ENCODE measurements at regions not wholly inside any gene's neighbourhood (a gene's known extent, or its start where the extent isn't known, plus 50 kb on each side); places are given as distances from the start of the nearest gene placed in this dataset.

DNA sequence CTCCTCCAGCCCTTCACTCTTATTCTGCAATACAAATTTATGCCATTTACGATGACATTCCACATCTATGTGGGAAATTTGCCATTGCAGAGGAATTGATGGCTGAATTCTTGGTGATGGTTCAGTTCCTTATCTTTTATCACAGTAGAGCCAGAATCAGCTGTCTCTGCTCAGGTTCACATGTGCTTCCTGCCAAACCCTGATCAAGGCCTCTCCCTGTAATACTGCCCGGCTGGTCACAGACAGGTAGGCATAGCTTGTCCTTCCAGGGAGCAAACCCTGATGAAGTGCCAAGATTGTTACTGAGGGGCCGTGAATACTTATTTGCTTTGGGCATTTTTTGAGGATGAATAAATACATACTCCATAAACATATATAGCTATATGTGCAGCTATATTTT lies 450.0 kb downstream of the NSUN3 start:
- Histone ChIP-seq H3K36me3 (no peaks in the 10 kb centered on the region), H3K4me3 (no peak overlapping the region), H3K9me3 (no peaks in the 10 kb centered on the region), H3K4me1 (no peaks in the 10 kb centered on the region), H3K27ac (replicated peaks in 1 of 4) (no peak overlapping the region), H3K27me3 (no peaks in the 10 kb centered on the region)
- TF ChIP-seq CTCF (IDR thresholded peaks at IDR 0.05) = no peak
- no peak for TF ChIP-seq EP300 (IDR thresholded peaks at IDR 0.05)
- no peak for TF ChIP-seq POLR2AphosphoS5 (IDR thresholded peaks at IDR 0.05)
- no peak for TF ChIP-seq POLR2A (IDR thresholded peaks at IDR 0.05; ENCODE audit: low read depth)
- intact Hi-C loops (cut with DNase I) = no loop called here
- no peak for DNase-seq (ENCODE audit: extremely low spot score)
- 88% methylated on average over 3 of the region's 3 CpGs for WGBS

GRCh38 chr3:94513600-94513999 lies 450.7 kb downstream of the NSUN3 start:
- no peaks in the 10 kb centered on the region for H3K27me3 ChIP-seq
- WGBS = 72% methylated on average over 2 of the region's 2 CpGs
- intact Hi-C loops (cut with DNase I) = no loop called here

GRCh38 chr3:94515983-94516382 lies 453.1 kb downstream of the NSUN3 start:
- no peak overlapping the region for H3K4me3 ChIP-seq
- H3K9me3 ChIP-seq = no peaks in the 10 kb centered on the region
- H3K27me3 ChIP-seq = no peaks in the 10 kb centered on the region
- DNase-seq (ENCODE audit: extremely low spot score) = no peak
- intact Hi-C loops (cut with DNase I) = no loop called here
- peaks cover 0 to 7% (median 0%) of the 10 kb centered on the region in 4 donors for H3K4me1 ChIP-seq
- TF ChIP-seq POLR2A (IDR thresholded peaks at IDR 0.05; ENCODE audit: low read depth) = no peak
- no peak for TF ChIP-seq CTCF (IDR thresholded peaks at IDR 0.05)
- no peaks in the 10 kb centered on the region for H3K36me3 ChIP-seq
- H3K27ac ChIP-seq (replicated peaks in 1 of 4) = no peak overlapping the region
- WGBS = 70% methylated on average over 2 of the region's 2 CpGs

More at GRCh38 chr3:94513600-94513999, 450.7 kb downstream of the NSUN3 start:
- TF ChIP-seq POLR2A (IDR thresholded peaks at IDR 0.05; ENCODE audit: low read depth) (no peak), POLR2AphosphoS5 (IDR thresholded peaks at IDR 0.05) (no peak), CTCF (IDR thresholded peaks at IDR 0.05) (no peak), EP300 (IDR thresholded peaks at IDR 0.05) (no peak)
- DNase-seq (ENCODE audit: extremely low spot score) = no peak
- no peak overlapping the region for H3K4me3 ChIP-seq
- no peaks in the 10 kb centered on the region for H3K9me3 ChIP-seq
- H3K4me1 ChIP-seq = no peaks in the 10 kb centered on the region
- H3K36me3 ChIP-seq = no peaks in the 10 kb centered on the region
- no peak overlapping the region for H3K27ac ChIP-seq (replicated peaks in 1 of 4)

GRCh38 chr3:94520364-94520763 lies 457.5 kb downstream of the NSUN3 start:
- no peaks in the 10 kb centered on the region for H3K36me3 ChIP-seq
- no peak overlapping the region for H3K4me3 ChIP-seq
- no peaks in the 10 kb centered on the region for H3K9me3 ChIP-seq
- intact Hi-C loops (cut with DNase I) = no loop called here
- 47% methylated on average over 1 of the region's 1 CpG for WGBS
- peaks cover 0 to 11% (median 0%) of the 10 kb centered on the region in 4 donors for H3K4me1 ChIP-seq
- no peaks in the 10 kb centered on the region for H3K27me3 ChIP-seq
- no peak for DNase-seq (ENCODE audit: extremely low spot score)
- H3K27ac ChIP-seq (replicated peaks in 1 of 4) = no peak overlapping the region
- no peak for TF ChIP-seq EP300 (IDR thresholded peaks at IDR 0.05)
- TF ChIP-seq POLR2A (IDR thresholded peaks at IDR 0.05; ENCODE audit: low read depth) = no peak
- no peak for TF ChIP-seq CTCF (IDR thresholded peaks at IDR 0.05)
- no peak for TF ChIP-seq POLR2AphosphoS5 (IDR thresholded peaks at IDR 0.05)

GRCh38 chr3:94522488-94522887 lies 459.6 kb downstream of the NSUN3 start:
- intact Hi-C loops (cut with DNase I) = no loop called here
- Histone ChIP-seq H3K4me3 (no peak overlapping the region), H3K36me3 (no peaks in the 10 kb centered on the region), H3K27ac (replicated peaks in 1 of 4) (no peak overlapping the region), H3K9me3 (no peaks in the 10 kb centered on the region), H3K4me1 (peaks cover 0 to 11% (median 0%) of the 10 kb centered on the region in 4 donors), H3K27me3 (no peaks in the 10 kb centered on the region)
- no peak for TF ChIP-seq POLR2A (IDR thresholded peaks at IDR 0.05; ENCODE audit: low read depth)
- no peak for TF ChIP-seq EP300 (IDR thresholded peaks at IDR 0.05)
- no peak for TF ChIP-seq POLR2AphosphoS5 (IDR thresholded peaks at IDR 0.05)
- TF ChIP-seq CTCF (IDR thresholded peaks at IDR 0.05) = no peak
- DNase-seq (ENCODE audit: extremely low spot score) = no peak
